ENCODE measurements at regions not wholly inside any gene's neighbourhood (a gene's known extent, or its start where the extent isn't known, plus 50 kb on each side); places are given as distances from the start of the nearest gene placed in this dataset.

- SMC1A ChIA-PET (ENCODE audit: uncharacterized antibody, unreplicated experiment) = no interaction called here
- POLR2A ChIA-PET = no interaction called here
- Histone ChIP-seq H3K27me3 (replicated peaks in 1 of 2; ENCODE audit: control insufficient read depth in 2 of 2, insufficient read depth in 2 of 2, low read length in 1 of 2) (no peaks in the 10 kb centered on the region), H3K4me1 (ENCODE audit: control insufficient read depth, insufficient read depth, low read length) (no peaks in the 10 kb centered on the region), H3K9ac (ENCODE audit: control insufficient read depth, insufficient read depth, low read length) (no peak overlapping the region), H4K20me1 (ENCODE audit: control insufficient read depth, insufficient read depth) (no peaks in the 10 kb centered on the region), H2AFZ (ENCODE audit: control insufficient read depth, low read depth, low read length) (no peak overlapping the region), H3K9me3 (replicated peaks; ENCODE audit: control insufficient read depth, insufficient read depth, low read length) (no peaks in the 10 kb centered on the region), H3K27ac (ENCODE audit: control insufficient read depth, insufficient read depth) (no peak overlapping the region), H3K36me3 (ENCODE audit: control insufficient read depth in 2 of 2, insufficient read depth in 2 of 2, low read length in 1 of 2) (no peaks in the 10 kb centered on the region), H3K4me2 (ENCODE audit: control insufficient read depth, insufficient read depth) (no peak overlapping the region), H3K79me2 (ENCODE audit: control insufficient read depth, insufficient read depth, low read length) (no peaks in the 10 kb centered on the region), H3K4me3 (no peak overlapping the region)
- FAIRE-seq (no peak), ATAC-seq (no peak), DNase-seq (ENCODE audit: low read depth, low spot score) (no peak)
- TF ChIP-seq STAT3 (IDR thresholded peaks at IDR 0.05; ENCODE audit: low read depth, low read length) = no peak
- TF ChIP-seq, protein P1, sequence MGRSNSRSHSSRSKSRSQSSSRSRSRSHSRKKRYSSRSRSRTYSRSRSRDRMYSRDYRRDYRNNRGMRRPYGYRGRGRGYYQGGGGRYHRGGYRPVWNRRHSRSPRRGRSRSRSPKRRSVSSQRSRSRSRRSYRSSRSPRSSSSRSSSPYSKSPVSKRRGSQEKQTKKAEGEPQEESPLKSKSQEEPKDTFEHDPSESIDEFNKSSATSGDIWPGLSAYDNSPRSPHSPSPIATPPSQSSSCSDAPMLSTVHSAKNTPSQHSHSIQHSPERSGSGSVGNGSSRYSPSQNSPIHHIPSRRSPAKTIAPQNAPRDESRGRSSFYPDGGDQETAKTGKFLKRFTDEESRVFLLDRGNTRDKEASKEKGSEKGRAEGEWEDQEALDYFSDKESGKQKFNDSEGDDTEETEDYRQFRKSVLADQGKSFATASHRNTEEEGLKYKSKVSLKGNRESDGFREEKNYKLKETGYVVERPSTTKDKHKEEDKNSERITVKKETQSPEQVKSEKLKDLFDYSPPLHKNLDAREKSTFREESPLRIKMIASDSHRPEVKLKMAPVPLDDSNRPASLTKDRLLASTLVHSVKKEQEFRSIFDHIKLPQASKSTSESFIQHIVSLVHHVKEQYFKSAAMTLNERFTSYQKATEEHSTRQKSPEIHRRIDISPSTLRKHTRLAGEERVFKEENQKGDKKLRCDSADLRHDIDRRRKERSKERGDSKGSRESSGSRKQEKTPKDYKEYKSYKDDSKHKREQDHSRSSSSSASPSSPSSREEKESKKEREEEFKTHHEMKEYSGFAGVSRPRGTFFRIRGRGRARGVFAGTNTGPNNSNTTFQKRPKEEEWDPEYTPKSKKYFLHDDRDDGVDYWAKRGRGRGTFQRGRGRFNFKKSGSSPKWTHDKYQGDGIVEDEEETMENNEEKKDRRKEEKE (IDR thresholded peaks at IDR 0.05) = no peak
- CTCF ChIA-PET = no interaction called here
- 35% methylated on average over 1 of the region's 1 CpG for WGBS (ENCODE audit: insufficient coverage, insufficient replicate concordance, low lambda C conversion rate, missing lambda C conversion rate)
- RAD21 ChIA-PET (ENCODE audit: unreplicated experiment) = no interaction called here
- intact Hi-C loops (cut with micrococcal nuclease; ENCODE audit: unreplicated experiment) = no loop called here
- BruUV-seq (replicated peaks) = no TSS peak
- in situ Hi-C loops (cut with MboI) = no loop called here
Measured at GRCh38 chr2:125796784-125797183, 859.2 kb upstream of the GYPC start.

- RAD21 ChIA-PET (ENCODE audit: unreplicated experiment) = no interaction called here
- H3K36me3 ChIP-seq (ENCODE audit: control insufficient read depth in 2 of 2, insufficient read depth in 2 of 2, low read length in 1 of 2) = no peaks in the 10 kb centered on the region
- no peak for TF ChIP-seq ATF3 (IDR thresholded peaks at IDR 0.05; ENCODE audit: borderline replicate concordance, extremely low read depth, low read depth, low read length)
- no peak for TF ChIP-seq NBN (IDR thresholded peaks at IDR 0.05)
- TF ChIP-seq, protein P2, sequence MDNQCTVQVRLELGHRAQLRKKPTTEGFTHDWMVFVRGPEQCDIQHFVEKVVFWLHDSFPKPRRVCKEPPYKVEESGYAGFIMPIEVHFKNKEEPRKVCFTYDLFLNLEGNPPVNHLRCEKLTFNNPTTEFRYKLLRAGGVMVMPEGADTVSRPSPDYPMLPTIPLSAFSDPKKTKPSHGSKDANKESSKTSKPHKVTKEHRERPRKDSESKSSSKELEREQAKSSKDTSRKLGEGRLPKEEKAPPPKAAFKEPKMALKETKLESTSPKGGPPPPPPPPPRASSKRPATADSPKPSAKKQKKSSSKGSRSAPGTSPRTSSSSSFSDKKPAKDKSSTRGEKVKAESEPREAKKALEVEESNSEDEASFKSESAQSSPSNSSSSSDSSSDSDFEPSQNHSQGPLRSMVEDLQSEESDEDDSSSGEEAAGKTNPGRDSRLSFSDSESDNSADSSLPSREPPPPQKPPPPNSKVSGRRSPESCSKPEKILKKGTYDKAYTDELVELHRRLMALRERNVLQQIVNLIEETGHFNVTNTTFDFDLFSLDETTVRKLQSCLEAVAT (IDR thresholded peaks at IDR 0.05) = no peak
- TF ChIP-seq FOXM1 (IDR thresholded peaks at IDR 0.05; ENCODE audit: low read depth, low read length) = no peak
- TF ChIP-seq BCL3 (IDR thresholded peaks at IDR 0.05; ENCODE audit: borderline replicate concordance, insufficient read depth, low read depth, low read length, poor library complexity, severe bottlenecking) = no peak
- no peak for TF ChIP-seq RAD51 (IDR thresholded peaks at IDR 0.05)
Measured at GRCh38 chr2:125797192-125797591, 858.8 kb upstream of the GYPC start.

More at GRCh38 chr2:125797192-125797591, 858.8 kb upstream of the GYPC start:
- no peak overlapping the region for H3K27ac ChIP-seq (ENCODE audit: control insufficient read depth, insufficient read depth)
- intact Hi-C loops (cut with micrococcal nuclease; ENCODE audit: unreplicated experiment) = no loop called here
- no peak overlapping the region for H3K4me2 ChIP-seq (ENCODE audit: control insufficient read depth, insufficient read depth)
- ChIA-PET POLR2A (no interaction called here), CTCF (no interaction called here), SMC1A (ENCODE audit: uncharacterized antibody, unreplicated experiment) (no interaction called here)
- in situ Hi-C loops (cut with MboI) = no loop called here
- no peaks in the 10 kb centered on the region for H3K9me3 ChIP-seq (replicated peaks; ENCODE audit: control insufficient read depth, insufficient read depth, low read length)
- no peak overlapping the region for H3K9ac ChIP-seq (ENCODE audit: control insufficient read depth, insufficient read depth, low read length)
- H3K4me3 ChIP-seq = no peak overlapping the region
- H4K20me1 ChIP-seq (ENCODE audit: control insufficient read depth, insufficient read depth) = no peaks in the 10 kb centered on the region
- ATAC-seq = no peak
- H3K79me2 ChIP-seq (ENCODE audit: control insufficient read depth, insufficient read depth, low read length) = no peaks in the 10 kb centered on the region
- whole genome bisulfite sequencing (ENCODE audit: insufficient coverage, insufficient replicate concordance, low lambda C conversion rate, missing lambda C conversion rate) = 12% methylated on average over 2 of the region's 4 CpGs
- FAIRE-seq = no peak
- H3K27me3 ChIP-seq (replicated peaks in 1 of 2; ENCODE audit: control insufficient read depth in 2 of 2, insufficient read depth in 2 of 2, low read length in 1 of 2) = no peaks in the 10 kb centered on the region
- no TSS peak for BruUV-seq (replicated peaks)
- H3K4me1 ChIP-seq (ENCODE audit: control insufficient read depth, insufficient read depth, low read length) = no peaks in the 10 kb centered on the region
- no peak for DNase-seq (ENCODE audit: low read depth, low spot score)
- H2AFZ ChIP-seq (ENCODE audit: control insufficient read depth, low read depth, low read length) = no peak overlapping the region

Measured in GM12878 (cell line).